SKM-1 (cell line): ENCODE measurements at regions not wholly inside any gene's neighbourhood (a gene's known extent, or its start where the extent isn't known, plus 50 kb on each side); places are given as distances from the start of the nearest gene placed in this dataset.
"Not testable (repeated sequence)": the region's sequence is repeated elsewhere in the genome, so short reads cannot be mapped to it uniquely, and the experiment has no call there.

Experiments used
- DNase-seq: peaks from one replicate; lab custom pipeline; 2025; ENCODE audit not compliant: unreplicated experiment; lab: John Stamatoyannopoulos, UW

DNA sequence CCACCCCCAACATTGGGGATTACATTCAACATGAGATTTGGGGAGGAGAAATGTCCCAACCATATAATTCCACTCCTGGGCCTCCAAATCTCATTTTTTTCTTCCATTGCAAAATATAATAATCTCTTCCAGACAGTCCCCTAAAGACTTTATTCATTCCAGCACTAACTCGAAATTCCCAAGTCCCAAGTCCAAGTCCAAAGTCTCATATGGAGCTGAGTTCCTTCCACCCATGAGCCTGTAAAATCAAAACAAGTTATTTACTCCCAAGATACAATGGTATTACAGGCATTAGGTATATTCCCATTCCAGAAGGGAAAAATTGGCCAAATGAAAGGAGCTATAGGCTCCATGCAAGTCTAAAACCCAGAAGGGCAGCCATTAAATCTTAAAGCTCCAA is 56.7 kb downstream of the P2RY1 start:
- no peak for DNase-seq

DNA sequence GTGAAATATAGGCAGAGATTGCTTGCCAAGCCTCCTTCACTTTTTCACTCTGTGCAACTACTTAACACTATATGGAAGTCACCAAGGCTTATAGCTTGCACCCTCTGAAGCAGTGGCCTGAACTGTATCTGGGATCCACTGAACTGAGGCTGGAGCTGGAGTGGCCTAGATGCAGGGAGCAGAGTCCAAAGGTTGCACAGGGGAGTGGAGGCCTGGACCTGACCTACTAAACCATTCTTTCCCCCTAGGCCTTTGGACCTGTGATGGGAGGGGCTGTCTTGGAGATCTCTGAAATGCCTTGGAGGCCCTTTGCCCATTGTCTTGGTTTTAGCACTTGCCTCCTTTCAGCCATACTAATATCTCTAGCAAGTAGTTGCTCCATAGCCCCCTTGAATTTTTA is 57.5 kb downstream of the P2RY1 start:
- DNase-seq = no peak

DNA sequence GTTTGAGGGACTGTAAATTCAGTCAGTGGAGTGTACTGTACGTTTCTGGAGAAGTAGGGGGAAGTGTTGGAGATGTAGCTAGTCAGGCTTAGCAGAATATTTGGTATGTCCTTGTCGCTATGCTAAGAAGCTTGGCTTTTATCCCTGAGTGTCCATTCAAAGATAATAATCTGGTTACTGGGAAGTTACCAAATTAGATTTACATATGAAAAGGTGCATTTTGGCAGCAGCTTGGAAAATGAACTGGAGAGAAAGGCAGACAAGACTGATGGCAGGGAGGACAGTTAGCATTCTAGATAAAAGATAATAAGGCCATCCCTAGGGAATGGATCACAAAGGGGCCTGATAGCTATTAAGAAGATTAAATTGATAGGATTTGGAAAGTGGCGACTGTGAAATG is 58.7 kb downstream of the P2RY1 start:
- DNase-seq = no peak

GRCh38 chr3:152899306-152899705 is 64.4 kb downstream of the P2RY1 start:
- no peak for DNase-seq

- DNase-seq = peak; percentile 22
Measured at GRCh38 chr3:152902141-152902669, 67.3 kb downstream of the P2RY1 start.

GRCh38 chr3:152905631-152906030 is 70.7 kb downstream of the P2RY1 start:
- no peak for DNase-seq

GRCh38 chr3:152909180-152909883 is 74.4 kb downstream of the P2RY1 start:
- DNase-seq = no peak

GRCh38 chr3:152910211-152910610 is 75.3 kb downstream of the P2RY1 start:
- no peak for DNase-seq

GRCh38 chr3:152910966-152911365 is 76.0 kb downstream of the P2RY1 start:
- DNase-seq = no peak

- not testable (repeated sequence) for DNase-seq
Measured at GRCh38 chr3:152914743-152915142, 79.8 kb downstream of the P2RY1 start.

GRCh38 chr3:152915695-152916094 is 80.8 kb downstream of the P2RY1 start:
- no peak for DNase-seq

DNA sequence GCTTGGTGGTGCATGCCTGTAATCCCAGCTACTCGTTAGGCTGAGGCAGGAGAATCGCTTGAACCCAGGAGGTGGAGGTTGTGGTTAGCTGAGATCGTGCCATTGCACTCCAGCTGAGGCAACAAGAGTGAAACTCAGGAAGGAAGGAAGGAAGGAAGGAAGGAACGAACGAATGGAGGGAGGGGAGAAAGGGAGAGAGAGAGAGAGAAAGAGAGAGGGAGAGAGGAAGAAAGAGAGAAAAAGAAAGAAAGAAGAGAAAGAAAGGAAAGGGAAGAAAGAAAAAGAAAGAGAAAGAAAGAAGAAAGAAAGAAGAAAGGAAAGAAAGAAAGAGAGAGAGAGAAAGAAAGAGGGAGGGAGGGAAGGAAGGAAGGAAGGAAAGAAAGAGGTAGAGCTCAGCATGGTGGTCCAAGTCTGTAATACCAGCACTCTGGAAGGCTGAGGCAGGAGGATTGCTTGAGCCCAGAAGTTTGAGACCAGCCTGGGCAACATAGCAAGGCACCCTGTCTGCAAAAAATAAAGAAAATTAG is 81.9 kb downstream of the P2RY1 start:
- no peak for DNase-seq

GRCh38 chr3:152921351-152921750 is 86.4 kb downstream of the P2RY1 start:
- DNase-seq = no peak

GRCh38 chr3:152922554-152922953 is 87.6 kb downstream of the P2RY1 start:
- DNase-seq = no peak

DNA sequence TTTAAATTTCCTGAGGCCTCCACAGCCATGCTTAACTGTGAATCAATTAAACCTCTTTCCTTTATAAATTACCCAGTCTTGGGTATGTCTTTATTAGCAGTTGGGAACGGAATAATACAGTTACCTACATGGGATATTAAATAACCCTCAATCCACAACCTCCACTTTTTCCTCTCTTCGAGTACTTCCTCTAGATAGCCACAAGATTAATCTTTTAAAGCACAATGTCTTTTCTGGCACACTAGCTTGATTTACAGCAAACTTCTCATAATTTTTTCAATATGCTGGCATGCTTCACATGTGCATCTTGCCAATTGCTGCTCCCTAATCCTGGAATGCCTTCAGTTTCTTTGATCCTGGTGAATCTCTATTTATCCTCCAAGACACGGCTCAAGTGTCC is 92.2 kb downstream of the P2RY1 start:
- no peak for DNase-seq

DNA sequence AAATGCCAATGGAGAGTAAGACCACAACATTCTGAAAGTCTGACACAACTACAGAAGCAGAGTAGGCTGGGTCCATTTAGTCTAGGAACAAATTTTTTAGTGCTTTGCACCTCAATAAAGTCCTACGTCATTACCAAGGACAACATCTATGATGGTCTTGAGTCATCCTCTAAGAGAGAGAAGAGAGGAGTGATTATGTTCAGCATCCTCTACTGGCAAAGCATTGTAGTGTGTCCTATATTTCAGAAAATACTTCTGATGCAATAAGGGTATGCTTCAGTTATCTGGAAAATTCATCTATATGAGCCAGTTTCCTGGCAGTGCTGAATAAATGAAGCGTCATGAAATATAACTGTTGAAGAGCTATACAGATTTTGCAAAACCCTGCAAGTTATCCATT is 95.6 kb downstream of the P2RY1 start:
- DNase-seq = no peak

GRCh38 chr3:152937234-152937633 is 102.3 kb downstream of the P2RY1 start:
- no peak for DNase-seq

GRCh38 chr3:152938974-152939636 is 104.2 kb downstream of the P2RY1 start:
- no peak for DNase-seq

- DNase-seq = no peak
Measured at GRCh38 chr3:152941859-152942258, 106.9 kb downstream of the P2RY1 start.

DNA sequence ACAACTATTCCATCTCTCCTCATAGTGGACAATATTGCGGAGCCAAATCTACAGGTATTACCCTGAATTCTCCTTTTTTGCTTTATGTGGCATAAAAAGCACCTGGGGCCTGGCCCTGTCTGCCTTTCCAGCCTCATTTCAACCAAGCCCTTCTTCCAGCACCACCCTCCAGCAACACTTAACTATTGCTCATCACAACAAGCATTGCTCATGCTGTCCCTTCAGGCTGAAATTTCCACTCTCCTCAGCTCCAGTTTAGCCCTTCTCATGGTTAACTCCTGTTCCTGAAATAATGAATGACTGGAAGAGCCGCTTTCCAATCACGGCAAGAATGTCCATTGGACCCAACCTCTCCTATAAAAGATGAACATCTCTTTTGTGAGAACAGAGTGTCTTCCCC is 107.4 kb downstream of the P2RY1 start:
- no peak for DNase-seq

DNA sequence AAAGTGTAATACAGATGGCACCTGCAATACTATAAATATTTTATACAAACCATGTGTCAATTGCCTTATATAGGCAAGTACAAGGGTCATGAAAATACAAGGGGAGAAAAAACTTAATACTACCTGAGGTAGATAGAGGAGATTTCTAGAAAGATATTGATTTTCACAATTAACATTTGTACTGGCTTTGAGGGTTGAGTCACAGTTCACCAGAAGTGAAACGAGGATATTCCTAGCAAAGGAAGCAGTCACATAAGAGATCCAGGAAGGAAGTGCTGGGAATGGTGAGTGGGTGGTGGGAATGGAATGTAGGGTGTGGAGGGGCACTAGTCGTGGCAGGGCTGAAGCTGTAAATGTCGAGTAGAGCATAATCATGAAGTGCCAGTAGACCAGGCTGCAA is 108.7 kb downstream of the P2RY1 start:
- no peak for DNase-seq

DNA sequence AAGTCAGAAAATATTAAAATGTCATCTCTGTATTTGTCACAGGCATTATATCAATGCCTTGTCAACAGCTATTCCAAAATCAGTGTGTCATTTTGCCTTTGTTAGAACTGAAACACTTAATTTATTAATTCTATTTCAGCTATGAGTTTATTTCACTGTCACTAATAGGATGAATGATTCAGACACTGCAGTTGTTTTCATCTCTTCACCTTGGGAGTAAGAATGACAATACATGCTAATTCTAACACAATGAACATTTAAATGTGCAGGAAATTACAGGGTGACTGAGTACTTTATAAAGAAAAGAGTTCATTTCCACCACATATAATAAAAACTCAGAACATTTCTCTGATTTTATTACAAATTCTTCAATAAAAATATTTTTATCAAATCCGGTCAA is 109.7 kb downstream of the P2RY1 start:
- no peak for DNase-seq
